HG03439 (cell line): ENCODE measurements at regions not wholly inside any gene's neighbourhood (a gene's known extent, or its start where the extent isn't known, plus 50 kb on each side); places are given as distances from the start of the nearest gene placed in this dataset.

Experiments
- ATAC-seq: cut with Tn5 transposase; IDR thresholded peaks from one replicate; pipeline ENCODE4 v1.9.1; 2021; ENCODE audit warnings: mild to moderate bottlenecking, moderate library complexity; ENCODE audit not compliant: unreplicated experiment

- no peak for ATAC-seq
Observed at GRCh38 chr10:7478727-7479457, 68.1 kb upstream of the SFMBT2 start.

GRCh38 chr10:7477538-7478334 lies 66.9 kb upstream of the SFMBT2 start:
- ATAC-seq = no peak

- no peak for ATAC-seq
Observed at GRCh38 chr10:7475939-7476338, 65.1 kb upstream of the SFMBT2 start.

DNA sequence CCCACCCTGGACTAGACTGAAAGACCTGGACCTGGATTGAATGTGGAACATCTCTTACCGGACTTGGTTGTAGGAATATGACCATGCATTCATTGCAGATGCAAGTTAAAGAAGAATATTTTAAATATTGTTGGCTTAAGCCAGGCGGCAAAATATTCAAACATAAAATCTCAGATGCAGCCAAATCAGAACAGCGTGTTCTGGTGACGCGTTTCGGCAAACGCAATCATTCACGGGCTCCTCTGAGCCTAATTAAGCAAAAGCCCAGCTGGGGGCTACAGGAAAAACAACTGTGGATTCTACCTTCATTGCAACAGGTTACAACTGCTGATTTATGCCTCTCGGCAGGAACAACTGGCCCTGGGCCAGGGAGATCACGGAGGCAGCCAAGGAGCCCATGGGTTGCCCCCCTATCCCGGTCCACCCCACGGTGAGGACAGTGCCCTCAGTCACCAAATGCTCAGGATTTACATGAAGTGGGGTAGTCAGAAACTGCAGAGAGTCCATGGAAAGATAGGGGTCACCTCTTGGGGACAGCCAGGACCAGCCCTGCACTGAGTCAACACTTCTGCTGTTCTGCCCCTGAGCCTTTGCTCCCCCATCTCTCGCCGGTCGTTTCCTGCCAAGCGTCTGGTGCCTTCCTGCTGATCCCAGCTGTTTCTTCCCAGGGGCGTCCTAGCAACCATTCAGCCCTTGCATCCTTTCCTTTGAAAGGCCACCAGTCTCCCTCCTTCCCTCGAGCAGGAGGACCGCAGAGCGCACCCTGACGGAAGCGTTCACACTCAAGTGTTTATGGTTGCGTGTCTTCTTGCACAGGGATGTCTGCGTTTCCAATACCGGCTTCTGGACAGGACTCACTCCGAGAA lies 64.4 kb upstream of the SFMBT2 start:
- no peak for ATAC-seq

- ATAC-seq = no peak
Observed at GRCh38 chr10:7474388-7474787, 63.6 kb upstream of the SFMBT2 start.

DNA sequence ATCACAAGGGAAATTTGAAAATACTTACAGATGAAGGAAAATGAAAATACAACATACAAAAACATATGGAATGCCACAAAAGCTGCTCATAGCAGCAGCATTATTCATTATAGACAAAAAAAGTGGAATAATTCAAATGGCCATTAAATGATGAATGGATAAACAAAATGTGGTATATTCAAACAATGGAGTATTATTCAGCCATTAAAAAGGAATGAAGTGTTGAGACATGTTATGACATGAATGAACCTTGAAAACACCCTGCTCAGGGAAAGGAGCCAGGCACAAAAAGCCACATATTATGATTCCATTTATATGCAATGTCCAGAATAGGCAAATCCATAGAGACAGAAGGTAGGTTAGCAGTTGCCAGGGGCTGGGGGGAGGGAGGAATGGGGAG lies 62.6 kb upstream of the SFMBT2 start:
- no peak for ATAC-seq

DNA sequence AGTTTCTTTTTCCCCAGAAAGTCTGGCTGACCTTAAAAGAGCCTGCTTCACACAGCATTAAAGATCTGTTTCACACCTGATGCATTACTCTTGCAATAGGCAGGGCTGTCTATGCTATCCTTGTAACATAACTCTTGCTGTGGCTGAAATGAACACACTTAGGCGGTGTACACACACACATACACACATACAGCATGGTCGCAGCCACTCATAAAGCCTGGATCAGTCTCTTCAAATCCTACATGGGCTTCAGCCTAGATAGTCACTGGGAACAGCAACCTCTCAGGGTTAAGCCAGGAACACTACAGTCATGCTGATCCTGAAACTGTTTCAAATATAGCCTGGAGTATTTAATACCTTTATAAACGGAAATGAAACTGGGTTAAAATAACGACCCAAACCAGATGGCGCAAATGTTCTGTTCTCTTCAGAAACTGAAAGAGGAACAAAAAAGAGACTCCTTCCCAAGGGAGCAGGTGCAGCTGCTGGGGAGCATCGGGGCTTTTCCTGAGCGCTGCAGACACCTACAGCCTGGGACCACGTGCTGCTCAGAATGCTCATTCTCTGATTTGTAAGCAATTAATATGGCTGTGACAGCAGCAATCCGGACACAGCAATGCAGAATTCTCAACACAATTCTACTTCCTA lies 61.0 kb upstream of the SFMBT2 start:
- ATAC-seq = peak; percentile 87

GRCh38 chr10:7470371-7470770 lies 59.5 kb upstream of the SFMBT2 start:
- ATAC-seq = no peak

DNA sequence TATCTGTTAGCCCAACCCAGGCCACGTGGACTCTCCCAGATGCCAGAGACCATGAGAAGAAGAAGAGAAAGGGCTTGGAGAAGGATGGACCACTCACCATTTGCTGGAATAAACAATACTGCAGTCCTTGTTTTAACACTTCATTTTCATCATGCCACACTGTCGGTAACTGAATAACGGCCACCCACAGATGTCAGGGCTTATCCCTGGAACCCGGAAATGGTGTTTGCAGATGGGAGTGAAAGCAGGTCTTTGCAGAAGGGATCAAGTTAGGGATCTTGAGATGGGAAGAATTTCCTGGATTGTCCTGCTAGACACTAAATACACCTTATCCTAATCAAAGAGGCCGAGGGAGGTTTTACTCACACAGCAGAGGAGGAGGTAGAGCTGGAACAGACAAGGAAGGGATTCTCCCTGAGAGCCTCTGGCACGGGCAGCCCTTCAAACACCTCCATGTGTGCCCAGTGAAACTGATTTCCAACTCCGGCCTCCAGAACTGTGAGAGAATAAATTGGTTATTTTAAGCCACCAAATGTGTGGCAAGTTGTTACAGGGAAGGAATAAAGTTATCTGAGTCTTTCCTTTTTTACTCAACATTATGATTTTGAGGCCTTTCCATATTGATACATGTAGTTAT lies 56.3 kb upstream of the SFMBT2 start:
- no peak for ATAC-seq

- ATAC-seq = no peak
Observed at GRCh38 chr10:7464691-7465090, 53.9 kb upstream of the SFMBT2 start.
